Skeletal muscle tissue (tissue), 3 donors: ENCODE measurements at regions not wholly inside any gene's neighbourhood (a gene's known extent, or its start where the extent isn't known, plus 50 kb on each side); places are given as distances from the start of the nearest gene placed in this dataset.

ENCODE experiments used
- H3K27ac ChIP-seq: one replicate; pipeline ENCODE4 v1.7.0; 2013; ENCODE audit warnings: mild to moderate bottlenecking, low read depth, low read length, inconsistent platforms
- H3K27me3 ChIP-seq, 3 donors: one replicate each; pipeline ENCODE4 v1.7.0; 2013; ENCODE audit warnings: low read length in 3 of 3; ENCODE audit not compliant: control insufficient read depth in 3 of 3, insufficient read depth in 3 of 3
- H3K36me3 ChIP-seq, 3 donors: one replicate each; pipeline ENCODE4 v1.7.0; 2013; ENCODE audit warnings: low read length in 3 of 3; ENCODE audit not compliant: control insufficient read depth in 3 of 3, insufficient read depth in 3 of 3
- H3K4me1 ChIP-seq, 3 donors: one replicate each; pipeline ENCODE4 v1.7.0; 2013; ENCODE audit warnings: low read length in 3 of 3, mild to moderate bottlenecking in 3 of 3; ENCODE audit not compliant: control insufficient read depth in 3 of 3, insufficient read depth in 3 of 3
- H3K4me3 ChIP-seq, 3 donors: one replicate each; pipeline ENCODE4 v1.7.0; 2013; ENCODE audit warnings: low read length in 3 of 3
- H3K9ac ChIP-seq, 3 donors: one replicate each; pipeline ENCODE4 v1.7.0; 2013; ENCODE audit warnings: low read length in 3 of 3, mild to moderate bottlenecking in 3 of 3, moderate library complexity in 2 of 3, low read depth in 1 of 3
- H3K9me3 ChIP-seq, 3 donors: one replicate each; pipeline ENCODE4 v1.7.0; 2013; ENCODE audit warnings: low read length in 3 of 3; ENCODE audit not compliant: control insufficient read depth in 3 of 3
- donor health status: Osteomylitis.

DNA sequence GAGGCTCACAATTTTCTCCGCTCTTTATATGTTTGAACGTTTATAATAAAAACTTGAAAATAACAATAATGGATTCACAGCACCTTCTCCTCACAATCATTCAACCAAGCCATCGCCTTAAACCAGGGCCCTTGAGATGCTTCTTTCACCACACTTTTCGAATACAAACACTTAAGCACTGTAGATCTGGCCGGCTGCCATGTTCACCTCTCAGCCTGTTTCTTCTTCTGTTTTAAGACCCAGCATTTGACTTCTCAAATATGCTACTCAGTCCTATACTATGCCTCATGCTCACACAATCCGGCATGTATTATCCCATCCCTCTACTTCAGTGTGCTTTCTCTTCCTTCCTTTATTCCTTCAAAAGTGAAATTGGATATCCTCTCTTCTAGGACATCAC, 280.6 kb downstream of the TFEC start:
- H3K4me3 ChIP-seq, result no peak overlapping the region
- H3K27me3 ChIP-seq, result no peaks in the 10 kb centered on the region
- H3K4me1 ChIP-seq, result no peaks in the 10 kb centered on the region
- H3K36me3 ChIP-seq, result no peaks in the 10 kb centered on the region
- no peak overlapping the region for H3K27ac ChIP-seq
- H3K9me3 ChIP-seq, result no peaks in the 10 kb centered on the region
- H3K9ac ChIP-seq, result no peak overlapping the region

DNA sequence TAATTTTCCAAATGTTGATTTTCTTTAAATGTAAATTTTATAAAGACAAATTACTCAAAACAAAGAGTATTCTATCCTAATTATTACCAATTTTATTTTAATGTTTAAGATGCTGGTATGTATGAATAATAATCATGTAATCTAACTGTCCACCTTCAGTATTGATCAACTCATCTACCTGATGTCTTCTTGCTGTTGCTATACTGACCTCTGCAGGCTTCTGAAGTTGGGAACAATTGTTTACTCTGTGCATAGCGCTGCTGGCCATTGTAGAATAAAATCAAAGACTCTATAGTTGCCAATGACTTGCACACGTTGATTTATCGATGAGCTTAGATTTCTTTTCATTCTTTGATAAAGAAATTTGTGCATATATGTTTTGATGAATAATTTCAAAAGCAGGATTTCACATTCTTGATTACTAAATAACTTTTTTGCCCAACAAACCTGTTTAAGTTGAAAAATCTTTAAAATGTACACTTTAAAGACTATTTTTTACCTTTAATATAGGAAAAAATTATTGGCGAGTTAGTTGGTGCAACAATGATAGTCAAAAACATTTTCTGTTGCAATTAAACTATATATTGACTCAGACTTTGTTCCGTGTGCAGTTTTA, 282.3 kb downstream of the TFEC start:
- Histone ChIP-seq H3K4me1 (no peaks in the 10 kb centered on the region), H3K9ac (no peak overlapping the region), H3K27ac (no peak overlapping the region)

DNA sequence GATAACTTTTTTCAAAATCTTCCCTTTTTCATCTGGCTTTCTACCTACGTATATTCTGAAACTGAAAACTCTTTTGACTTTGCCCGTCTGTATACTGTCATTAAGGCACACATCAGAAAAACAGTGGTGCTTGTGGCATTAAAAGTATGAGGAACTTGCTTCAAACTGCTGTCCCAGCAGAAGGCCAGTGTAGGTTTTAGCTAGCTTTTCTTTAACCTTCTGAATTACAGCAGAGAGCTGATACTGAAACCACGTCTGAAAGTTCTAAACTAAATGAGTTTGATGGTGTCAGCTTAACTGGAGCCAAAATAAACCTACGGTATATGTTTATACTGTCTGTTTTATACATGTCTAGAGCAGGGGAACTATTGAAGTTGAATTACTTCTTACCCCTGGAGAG, 283.4 kb downstream of the TFEC start:
- no peak overlapping the region for H3K4me3 ChIP-seq
- H3K9me3 ChIP-seq, result no peaks in the 10 kb centered on the region
- no peak overlapping the region for H3K27ac ChIP-seq
- H3K4me1 ChIP-seq, result no peaks in the 10 kb centered on the region
- no peak overlapping the region for H3K9ac ChIP-seq
- H3K36me3 ChIP-seq, result no peaks in the 10 kb centered on the region
- no peaks in the 10 kb centered on the region for H3K27me3 ChIP-seq

More for the DNA sequence above, 282.3 kb downstream of the TFEC start:
- no peaks in the 10 kb centered on the region for H3K27me3 ChIP-seq
- H3K9me3 ChIP-seq, result no peaks in the 10 kb centered on the region
- no peaks in the 10 kb centered on the region for H3K36me3 ChIP-seq
- H3K4me3 ChIP-seq, result no peak overlapping the region

DNA sequence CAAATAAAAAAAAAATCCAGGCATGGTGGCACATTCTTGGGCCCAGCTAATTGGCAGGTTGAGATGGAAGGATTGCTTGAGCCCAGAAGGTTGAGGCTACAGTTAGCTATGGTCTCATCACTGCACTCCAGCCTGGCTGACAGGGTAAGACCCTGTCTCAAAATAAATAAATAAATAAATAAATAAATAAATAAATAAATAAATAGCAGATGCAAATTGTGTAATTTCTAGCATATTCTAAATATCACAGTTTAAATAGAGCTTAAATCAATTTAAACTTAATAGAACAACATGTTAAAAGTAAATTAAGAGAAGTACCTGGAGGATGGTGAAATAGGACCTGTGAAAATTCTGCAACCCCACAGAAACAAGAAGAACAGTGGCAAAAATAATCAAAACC, 290.5 kb downstream of the TFEC start:
- H3K9me3 ChIP-seq, result no peaks in the 10 kb centered on the region
- H3K4me1 ChIP-seq, result no peaks in the 10 kb centered on the region
- no peak overlapping the region for H3K9ac ChIP-seq
- no peaks in the 10 kb centered on the region for H3K27me3 ChIP-seq
- no peak overlapping the region for H3K27ac ChIP-seq
- H3K4me3 ChIP-seq, result no peak overlapping the region
- no peaks in the 10 kb centered on the region for H3K36me3 ChIP-seq

DNA sequence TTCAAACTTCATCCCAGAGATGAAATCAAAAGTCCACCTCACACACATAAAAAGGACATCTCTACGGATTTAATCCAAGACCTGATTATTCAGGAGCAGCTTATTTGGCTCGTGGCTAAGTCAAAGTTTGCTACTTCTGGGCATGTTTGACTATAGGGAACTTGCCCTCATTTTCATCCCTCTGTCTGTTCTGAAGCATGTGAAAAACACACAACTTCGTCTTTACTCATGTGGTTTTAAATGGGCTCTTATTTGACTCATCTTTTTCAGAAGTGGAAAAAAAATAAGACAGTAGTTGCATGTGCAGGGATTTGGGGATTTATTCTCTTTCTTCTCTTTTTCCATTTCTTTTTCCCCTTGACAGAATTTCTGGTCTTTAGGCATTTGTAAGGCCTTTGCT, 295.9 kb downstream of the TFEC start:
- Histone ChIP-seq H3K4me3 (no peak overlapping the region), H3K27me3 (no peaks in the 10 kb centered on the region), H3K36me3 (no peaks in the 10 kb centered on the region), H3K9me3 (no peaks in the 10 kb centered on the region), H3K4me1 (no peaks in the 10 kb centered on the region), H3K27ac (no peak overlapping the region), H3K9ac (no peak overlapping the region)

DNA sequence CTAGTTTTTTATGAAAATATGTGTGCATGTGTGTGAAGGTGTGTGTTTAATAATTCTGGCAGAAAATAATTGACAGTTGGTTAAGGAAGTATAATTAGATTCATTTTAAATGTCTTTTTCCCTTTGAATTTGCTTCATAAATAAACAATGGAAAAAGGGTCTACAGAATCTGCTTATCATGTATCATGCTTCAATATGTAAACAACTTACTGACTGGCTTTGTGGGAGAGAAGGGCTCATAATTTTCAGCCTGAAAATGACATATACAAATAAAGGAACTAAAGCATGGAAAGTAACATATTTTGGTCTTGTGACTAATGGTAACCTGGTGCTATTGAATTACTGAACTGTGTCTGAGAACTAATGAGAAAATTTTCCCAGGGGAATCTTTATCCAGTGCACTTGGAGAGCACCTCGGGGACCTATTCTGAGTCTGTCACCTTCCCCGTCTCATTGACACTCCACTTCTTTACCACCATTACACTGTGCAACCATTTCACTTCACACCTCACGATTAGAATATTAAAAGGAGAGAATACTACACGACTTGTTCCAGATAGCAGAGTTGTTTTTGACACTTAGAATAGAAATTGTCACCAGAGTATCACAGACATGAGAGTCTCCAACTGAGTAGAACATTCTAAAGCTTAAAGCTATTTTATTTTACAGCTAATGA, 298.6 kb downstream of the TFEC start:
- Histone ChIP-seq H3K9ac (no peak overlapping the region), H3K4me1 (no peaks in the 10 kb centered on the region)

DNA sequence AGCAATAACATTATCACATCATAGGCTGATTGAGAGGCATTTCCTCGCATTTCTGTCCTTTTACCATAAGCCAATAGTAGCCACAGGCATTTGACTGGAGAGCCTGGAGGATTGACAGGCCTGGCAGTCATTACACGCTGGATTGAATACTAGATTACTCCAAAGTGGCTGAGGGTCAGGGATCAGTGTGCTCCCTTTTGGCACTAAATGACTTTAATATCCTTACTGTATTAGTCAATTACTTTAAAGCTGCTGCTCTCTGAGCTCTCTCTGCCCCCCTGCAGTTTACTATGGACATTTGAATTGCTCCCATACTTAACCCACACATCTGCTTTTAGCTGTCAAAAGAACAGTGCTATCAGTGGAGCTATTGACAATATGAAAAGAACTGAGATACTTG, 302.0 kb downstream of the TFEC start:
- Histone ChIP-seq H3K36me3 (no peaks in the 10 kb centered on the region), H3K9me3 (no peaks in the 10 kb centered on the region), H3K27ac (no peak overlapping the region)

More for the DNA sequence above, 298.6 kb downstream of the TFEC start:
- Histone ChIP-seq H3K27me3 (no peaks in the 10 kb centered on the region), H3K27ac (no peak overlapping the region), H3K36me3 (no peaks in the 10 kb centered on the region), H3K9me3 (no peaks in the 10 kb centered on the region), H3K4me3 (no peak overlapping the region)

DNA sequence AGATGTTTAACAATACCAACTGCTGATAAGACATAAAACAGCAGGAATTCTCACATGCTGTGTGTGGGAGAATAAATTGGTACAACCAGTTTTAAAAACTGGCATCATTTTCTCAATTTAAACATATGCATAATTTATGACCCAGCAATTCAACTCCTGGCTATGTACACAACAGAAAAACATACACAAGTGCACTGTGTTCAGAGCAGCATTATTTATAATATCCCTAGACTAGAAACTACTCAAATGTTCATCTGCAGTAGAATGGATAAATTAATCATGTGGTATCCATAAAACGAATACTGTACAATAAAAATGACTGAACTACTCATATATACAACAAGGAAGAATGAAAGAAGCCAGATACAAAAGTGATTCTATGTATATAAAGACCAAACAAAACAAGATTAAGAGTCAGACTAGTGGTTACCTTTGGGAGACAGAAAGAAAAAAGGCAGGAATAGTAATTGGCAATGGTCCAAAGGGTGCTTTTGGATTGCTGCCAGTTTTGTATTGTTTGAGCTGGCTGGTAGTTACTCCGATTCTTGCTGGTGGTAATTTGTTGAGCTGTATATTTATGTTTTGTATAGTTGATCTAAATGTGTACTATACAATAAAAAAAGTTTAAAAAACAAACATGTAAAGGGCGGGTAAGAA, 306.0 kb downstream of the TFEC start:
- H3K4me1 ChIP-seq, result no peaks in the 10 kb centered on the region
- no peaks in the 10 kb centered on the region for H3K9me3 ChIP-seq
- H3K4me3 ChIP-seq, result no peak overlapping the region
- no peak overlapping the region for H3K9ac ChIP-seq
- H3K27me3 ChIP-seq, result no peaks in the 10 kb centered on the region
- no peak overlapping the region for H3K27ac ChIP-seq
- H3K36me3 ChIP-seq, result no peaks in the 10 kb centered on the region

More for the DNA sequence above, 302.0 kb downstream of the TFEC start:
- no peak overlapping the region for H3K4me3 ChIP-seq
- H3K4me1 ChIP-seq, result no peaks in the 10 kb centered on the region
- no peaks in the 10 kb centered on the region for H3K27me3 ChIP-seq
- H3K9ac ChIP-seq, result no peak overlapping the region

DNA sequence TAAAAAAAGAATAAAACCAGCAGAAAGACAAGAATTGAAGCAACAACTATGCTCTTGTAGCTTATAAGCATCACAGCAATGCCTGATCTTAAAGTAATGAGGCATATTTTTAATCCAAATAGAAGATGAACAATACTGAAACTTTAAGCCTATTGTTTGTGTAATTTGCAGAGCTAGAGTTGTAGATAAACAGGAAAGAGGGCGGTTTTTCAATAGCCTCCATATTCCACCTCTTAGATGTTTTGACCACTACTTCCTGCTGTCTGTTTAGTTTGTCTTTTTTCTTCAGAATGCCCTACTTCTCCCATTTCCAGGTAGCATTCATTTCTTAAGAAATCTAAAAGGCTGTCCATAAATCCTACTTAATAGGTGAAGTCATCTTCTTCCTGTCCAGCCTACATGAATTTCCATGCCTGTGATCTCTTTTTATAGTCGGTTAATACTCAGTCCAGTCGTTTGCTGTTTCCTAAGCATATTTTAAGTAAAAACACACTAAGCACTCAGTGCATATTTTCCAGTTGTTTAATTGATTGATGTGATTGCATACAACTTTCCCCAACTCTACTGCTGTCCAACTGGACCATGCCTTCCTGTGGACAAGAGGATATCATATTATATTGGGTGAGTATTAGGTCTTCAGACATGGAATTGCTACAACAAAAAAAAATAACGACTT, 308.1 kb downstream of the TFEC start:
- no peaks in the 10 kb centered on the region for H3K4me1 ChIP-seq
- H3K27me3 ChIP-seq, result no peaks in the 10 kb centered on the region
- no peak overlapping the region for H3K27ac ChIP-seq
- no peaks in the 10 kb centered on the region for H3K9me3 ChIP-seq
- no peak overlapping the region for H3K4me3 ChIP-seq
- H3K9ac ChIP-seq, result no peak overlapping the region
- H3K36me3 ChIP-seq, result no peaks in the 10 kb centered on the region
